GM20000 (cell line): ENCODE measurements at regions not wholly inside any gene's neighbourhood (a gene's known extent, or its start where the extent isn't known, plus 50 kb on each side); places are given as distances from the start of the nearest gene placed in this dataset.

ENCODE experiments used
- DNase-seq: peaks from one replicate; pipeline ENCODE4 v3.0.0; 2012; ENCODE audit warnings: low spot score
- TF ChIP-seq, protein P1 (sequence below): IDR thresholded peaks from 2 replicates; pipeline ENCODE4 v1.5.1; 2012; ENCODE audit warnings: mild to moderate bottlenecking, control low read depth; ENCODE audit errors: extremely low read depth, missing control alignments

DNA sequence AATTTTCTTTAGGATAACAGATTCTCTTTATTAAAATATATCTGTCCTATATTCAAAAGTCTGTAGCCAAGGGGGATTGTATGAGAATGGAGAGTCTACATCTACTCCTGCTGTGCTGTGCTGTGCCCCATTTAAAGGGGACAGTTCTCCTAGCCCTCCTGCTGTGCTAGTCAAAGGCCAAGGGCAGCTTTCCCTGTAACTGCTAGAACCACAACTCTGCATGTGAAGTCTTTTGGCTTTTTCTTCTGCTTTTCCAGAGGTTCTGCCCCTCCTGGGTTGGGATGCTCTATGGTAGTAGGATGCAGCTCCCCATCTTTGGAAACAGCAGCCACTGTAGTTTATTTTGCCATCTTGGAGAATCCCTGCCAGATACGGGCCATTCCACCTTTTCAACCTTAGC lies 197.5 kb upstream of the JUN start:
- TF ChIP-seq, protein P1, sequence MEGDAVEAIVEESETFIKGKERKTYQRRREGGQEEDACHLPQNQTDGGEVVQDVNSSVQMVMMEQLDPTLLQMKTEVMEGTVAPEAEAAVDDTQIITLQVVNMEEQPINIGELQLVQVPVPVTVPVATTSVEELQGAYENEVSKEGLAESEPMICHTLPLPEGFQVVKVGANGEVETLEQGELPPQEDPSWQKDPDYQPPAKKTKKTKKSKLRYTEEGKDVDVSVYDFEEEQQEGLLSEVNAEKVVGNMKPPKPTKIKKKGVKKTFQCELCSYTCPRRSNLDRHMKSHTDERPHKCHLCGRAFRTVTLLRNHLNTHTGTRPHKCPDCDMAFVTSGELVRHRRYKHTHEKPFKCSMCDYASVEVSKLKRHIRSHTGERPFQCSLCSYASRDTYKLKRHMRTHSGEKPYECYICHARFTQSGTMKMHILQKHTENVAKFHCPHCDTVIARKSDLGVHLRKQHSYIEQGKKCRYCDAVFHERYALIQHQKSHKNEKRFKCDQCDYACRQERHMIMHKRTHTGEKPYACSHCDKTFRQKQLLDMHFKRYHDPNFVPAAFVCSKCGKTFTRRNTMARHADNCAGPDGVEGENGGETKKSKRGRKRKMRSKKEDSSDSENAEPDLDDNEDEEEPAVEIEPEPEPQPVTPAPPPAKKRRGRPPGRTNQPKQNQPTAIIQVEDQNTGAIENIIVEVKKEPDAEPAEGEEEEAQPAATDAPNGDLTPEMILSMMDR, result no peak

DNA sequence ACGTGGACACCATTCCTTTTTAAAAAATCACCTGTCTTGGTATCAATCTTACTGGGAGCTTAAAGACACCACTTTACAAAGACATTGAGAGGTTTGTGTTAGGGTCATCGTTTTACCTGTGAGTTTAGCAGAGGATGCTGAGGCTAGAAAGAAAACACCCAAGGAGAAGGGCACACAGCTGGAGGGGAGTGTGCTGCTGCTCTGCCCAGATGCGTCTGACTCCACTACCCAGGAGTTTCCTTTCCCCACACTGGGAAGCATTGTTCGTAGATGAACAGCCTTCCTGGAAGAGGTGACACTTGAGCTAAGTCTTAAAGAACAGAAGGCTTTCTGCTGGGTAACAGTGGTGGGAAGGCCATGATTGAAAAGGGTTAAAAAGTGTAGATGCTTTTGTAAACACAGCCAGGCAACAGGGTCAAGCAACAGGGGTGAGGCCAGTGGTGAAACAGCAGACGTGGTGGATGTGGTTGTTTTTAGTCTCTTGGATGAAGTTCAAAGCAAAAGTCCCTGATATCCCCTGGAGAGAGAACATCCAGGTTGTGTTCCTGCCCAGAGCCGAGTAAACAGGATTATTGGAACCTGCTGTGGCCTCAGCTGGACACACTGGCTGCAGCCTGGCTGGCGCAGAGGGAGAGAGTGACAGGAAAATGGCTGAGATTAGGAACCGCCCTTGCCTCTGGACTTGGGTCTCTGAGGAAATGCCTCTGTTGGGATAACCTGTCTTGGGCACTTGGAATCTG lies 198.6 kb upstream of the JUN start:
- no peak for DNase-seq
- TF ChIP-seq, protein P1, result no peak

More for the DNA sequence above, 197.5 kb upstream of the JUN start:
- no peak for DNase-seq

DNA sequence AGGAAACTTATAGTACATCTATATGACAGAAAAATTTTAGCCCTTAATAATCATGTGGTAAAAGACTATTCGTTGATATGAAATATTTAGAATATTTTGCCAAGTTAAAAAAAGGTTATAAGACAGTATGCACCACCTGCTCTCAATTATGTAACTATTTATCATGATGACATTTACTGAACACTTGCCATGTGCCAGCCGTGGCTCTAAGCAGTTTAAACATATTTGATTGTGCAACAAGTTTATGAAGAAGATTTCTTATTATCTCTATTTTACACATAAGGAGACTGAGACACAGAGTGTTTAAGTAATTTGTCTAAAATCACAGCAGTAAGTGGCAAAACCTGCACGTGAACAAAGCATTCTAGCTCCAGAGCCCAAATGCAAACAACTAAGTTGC lies 199.3 kb upstream of the JUN start:
- no peak for DNase-seq
- TF ChIP-seq, protein P1, result no peak

DNA sequence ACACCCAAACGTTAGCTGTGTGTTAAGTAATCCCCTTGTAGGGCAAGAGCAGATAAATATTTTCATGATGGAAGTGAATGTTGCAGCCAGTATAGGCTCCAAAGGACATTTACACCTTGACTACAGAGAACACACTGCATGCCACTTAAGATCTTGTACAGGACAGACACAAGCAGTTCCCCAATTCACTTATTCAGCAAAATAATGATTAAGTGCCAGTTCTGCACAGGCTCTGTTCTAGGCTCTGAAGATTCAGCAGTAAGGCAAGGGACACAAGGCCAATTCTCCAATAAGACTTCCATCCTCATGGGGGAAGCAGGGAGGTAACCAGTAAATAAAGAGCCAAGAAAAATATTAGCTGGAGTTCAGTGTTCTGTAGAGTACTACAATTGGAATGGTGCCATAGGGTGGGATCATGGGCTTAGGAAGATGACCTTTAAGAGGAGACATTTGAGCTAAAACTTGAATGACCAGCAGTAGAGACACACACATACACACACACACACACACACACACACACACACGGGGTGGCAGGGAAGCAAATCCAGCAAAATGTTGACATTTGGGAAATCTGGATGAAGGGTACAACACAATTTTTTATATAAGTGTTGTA lies 199.9 kb upstream of the JUN start:
- TF ChIP-seq, protein P1, result no peak
- DNase-seq, result no peak

DNA sequence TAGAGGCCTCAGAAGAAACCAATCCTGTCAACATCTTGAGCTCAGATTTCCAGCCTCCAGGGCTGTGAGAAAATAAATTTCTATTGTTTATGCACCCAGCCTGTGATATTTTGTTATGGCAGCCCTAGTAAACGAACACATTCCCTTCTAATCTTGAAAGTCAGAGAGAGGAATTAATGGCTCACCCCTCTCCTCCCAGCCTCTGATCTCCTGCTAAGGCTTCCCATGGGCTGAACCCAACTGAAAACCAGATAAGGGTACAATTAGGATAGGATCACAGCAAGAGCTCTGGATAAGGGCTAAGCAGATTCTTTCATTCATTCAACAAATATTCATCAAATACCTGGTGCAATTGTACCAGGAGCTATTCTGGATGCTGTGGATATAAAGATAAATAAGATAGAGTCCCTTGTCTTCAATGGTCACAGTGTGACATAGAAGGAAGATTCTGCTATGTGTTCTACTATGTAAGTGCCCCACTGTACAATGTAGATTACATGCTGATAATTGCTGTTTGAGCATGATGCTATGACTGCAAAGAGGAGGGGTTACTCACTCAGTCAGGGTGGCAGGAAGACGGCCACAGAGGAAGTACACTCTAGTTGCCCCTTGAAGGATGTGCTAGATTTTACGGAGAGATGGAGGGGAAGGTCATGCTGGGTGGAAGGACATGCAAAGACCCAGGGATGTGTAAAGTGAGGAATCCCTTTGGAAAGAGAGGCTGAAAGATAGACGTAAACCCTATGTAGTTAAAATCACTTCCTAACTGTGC lies 203.3 kb upstream of the JUN start:
- no peak for DNase-seq
- TF ChIP-seq, protein P1, result peak; percentile 1

DNA sequence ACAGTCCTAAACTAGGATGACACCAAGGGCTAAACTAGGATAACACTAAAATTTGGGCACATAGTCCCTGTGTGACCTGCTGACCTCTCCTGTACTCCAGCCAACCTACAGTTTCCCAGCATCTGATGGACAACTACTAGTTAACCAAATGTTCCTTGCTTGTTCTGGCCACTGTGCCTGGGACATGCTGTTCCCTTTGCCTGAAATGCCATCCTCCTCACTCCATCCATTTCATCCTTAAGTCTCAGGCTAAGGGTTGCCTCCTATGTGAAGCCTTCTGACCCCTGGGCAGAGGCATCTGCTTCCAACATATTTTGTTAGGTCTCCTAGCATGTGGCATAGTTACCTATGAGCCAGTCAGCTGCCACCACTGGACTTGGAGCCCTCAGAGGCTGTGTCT lies 204.9 kb upstream of the JUN start:
- TF ChIP-seq, protein P1, result no peak
- no peak for DNase-seq

DNA sequence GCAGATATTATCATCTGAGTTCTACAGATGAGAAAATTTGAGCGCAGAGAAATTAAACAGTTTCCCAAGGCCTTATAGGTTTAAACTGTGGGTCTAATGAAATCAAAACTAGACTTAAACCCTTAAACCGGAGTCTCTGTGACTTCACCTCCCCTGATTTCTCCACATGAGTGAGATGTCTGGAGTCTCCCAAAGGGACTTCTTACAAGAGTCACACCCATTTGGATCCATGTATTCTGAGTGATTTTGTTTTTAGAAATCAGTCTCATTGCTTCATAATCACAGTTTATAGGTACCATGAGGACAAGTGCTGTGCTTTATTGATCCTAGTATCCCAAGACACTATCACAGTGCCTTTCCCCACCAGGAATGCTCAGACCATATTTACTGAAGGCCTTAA lies 206.0 kb upstream of the JUN start:
- no peak for DNase-seq
- TF ChIP-seq, protein P1, result no peak
